ENCODE measurements at regions not wholly inside any gene's neighbourhood (a gene's known extent, or its start where the extent isn't known, plus 50 kb on each side); places are given as distances from the start of the nearest gene placed in this dataset.
"Not testable (repeated sequence)": the region's sequence is repeated elsewhere in the genome, so short reads cannot be mapped to it uniquely, and the experiment has no call there.

DNA sequence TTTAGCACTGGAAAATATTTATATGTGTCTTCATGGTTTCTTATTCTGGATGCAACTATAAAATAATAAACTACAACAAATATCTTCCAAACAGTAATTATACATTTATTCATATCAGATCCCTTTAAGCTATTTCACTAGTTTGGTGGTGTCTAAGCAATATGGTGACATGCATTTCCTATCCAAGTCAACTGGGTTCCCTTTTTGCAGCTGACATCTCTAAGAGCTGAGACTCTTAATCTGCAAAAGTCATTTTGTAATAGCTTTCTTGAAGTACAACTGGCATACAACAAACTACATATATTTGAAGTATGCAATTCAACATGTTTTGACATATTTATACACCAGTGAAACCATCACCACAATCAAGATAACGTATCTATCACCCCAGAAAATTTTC is 59.9 kb upstream of the SLC1A4 start:
- peak; percentile 54 for FAIRE-seq
- DNase-seq (ENCODE audit: insufficient read length, low spot score): no peak

DNA sequence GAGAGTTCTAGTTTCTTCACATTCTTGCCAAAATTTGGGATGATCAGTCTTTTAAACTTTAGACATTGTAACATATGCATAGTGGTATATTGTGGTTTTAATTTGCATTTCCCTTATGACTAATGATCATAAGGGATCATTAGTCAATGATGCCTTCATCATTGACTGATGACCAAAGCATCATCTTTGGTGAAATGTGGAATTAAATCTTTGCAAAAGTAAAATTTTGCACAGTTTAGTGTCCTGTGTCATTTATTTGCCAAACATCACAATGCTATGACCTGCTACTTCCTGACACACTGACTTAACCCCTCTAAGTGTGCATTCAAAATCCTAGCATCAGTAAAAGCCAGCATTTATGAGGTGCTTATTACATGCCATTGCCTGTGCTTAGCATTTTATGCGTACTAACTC is 58.9 kb upstream of the SLC1A4 start:
- DNase-seq (ENCODE audit: insufficient read length, low spot score): no peak
- FAIRE-seq: peak; percentile 69

DNA sequence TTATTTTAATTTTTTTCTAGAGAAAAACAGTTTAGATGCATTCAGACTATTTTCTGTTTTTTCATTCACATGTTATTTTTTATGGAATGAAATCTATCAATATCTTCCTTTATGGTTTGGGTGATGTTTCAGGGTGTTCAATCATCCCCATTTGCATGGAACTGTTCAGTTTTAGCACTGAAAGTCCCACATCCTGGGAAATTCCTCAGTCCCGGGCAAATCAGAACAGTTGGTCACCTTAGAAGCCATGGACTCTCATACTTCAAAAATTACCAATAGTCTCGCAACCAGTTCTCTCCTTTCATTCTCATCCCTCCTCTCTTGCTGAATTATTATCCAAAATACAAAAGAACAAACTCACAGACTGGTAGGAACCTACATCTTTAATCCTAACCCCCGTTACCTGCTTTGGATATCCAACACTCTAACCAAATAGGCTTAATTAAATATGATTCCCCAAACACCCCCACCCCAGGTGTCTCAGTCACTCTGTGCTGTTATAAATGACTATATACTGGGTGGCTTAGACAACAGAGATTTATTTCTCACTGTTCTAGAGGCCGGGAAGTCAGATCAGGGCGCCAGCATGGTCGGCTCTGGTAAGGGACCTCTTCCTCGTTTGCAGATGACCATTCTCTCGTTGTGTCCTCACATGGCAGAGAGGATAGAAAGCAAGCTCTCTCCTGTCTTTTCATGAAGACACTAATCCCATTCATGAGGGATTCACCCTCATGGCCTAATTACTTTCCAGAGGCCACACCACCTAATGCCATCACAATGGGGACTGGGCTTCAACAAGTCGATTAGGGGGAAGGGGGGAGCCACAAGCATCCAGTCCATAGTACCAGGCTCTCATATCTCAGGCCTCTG is 57.7 kb upstream of the SLC1A4 start:
- DNase-seq (ENCODE audit: insufficient read length, low spot score) (no peak), FAIRE-seq (no peak)

DNA sequence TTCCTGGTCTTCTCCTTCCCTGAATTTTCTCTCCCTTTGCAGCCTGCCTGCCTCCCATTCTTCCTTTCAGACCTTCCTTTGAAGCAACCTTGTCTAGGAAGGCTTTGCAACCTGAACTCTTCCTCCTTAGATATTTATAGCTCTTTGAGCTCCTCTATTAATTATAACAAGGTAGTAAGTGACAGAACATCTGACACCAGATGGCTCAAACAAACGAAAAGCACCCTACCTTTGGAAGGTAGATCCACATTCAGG is 57.2 kb upstream of the SLC1A4 start:
- DNase-seq (ENCODE audit: insufficient read length, low spot score) (no peak), FAIRE-seq (no peak)

DNA sequence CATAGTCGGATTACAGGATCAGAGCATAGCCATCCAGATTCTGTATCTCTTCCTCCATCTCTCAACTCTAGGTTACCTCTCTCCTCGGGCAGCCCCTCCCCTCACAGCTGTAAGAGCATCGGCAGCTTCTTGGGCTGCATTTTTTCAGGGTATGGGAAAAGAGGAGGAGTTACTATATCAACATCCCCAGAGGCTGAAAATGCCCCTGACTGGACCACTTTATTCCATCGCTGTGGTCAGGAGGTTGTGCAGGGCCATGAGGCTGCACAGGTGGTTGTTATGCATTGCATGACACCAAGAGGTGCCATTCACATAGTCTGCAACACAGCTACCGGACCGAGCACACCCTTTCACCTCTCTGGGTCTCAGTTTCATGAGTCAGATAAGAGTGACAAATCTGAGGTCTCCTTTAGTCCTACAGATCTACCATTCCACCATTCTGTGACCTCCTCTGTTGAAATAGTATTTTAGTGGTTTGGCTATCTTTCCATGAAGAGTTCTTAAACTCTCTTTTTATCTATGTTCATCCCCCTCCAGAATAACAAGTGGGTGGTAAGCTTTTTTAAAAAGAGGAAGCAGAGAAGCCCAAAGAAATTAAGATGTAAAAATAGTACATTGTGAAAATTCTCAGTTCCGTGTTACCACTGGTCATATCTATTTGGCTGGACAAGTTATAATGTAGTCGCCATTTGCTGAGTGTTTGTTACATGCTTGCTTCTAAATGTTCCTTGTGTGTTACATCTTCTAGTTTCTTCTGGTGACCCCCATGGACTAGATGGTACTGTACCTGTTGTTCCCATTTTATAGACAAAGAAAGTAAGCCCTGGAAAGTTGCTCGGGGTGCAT is 56.6 kb upstream of the SLC1A4 start:
- FAIRE-seq: peak; percentile 100
- no peak for DNase-seq (ENCODE audit: insufficient read length, low spot score)

DNA sequence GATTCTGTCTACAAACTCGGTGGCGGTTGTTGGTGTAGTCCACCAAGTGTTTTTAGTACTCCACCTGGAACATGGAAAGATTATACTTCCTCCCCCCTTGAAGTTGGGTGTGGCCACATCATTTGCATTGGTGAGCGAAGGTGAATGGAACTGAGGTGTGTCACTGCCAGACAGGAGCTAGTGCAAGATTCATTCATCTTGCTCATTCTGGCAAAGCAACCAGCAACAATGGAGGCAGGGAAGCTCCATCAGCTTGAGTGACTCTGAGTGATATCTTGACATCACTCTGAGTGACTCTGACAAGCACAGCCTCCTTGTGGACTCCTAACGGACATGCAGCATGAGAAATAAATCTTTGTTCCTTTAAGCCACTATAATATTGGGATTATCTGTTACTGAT is 54.7 kb upstream of the SLC1A4 start:
- DNase-seq (ENCODE audit: insufficient read length, low spot score) (no peak), FAIRE-seq (peak; percentile 86)

DNA sequence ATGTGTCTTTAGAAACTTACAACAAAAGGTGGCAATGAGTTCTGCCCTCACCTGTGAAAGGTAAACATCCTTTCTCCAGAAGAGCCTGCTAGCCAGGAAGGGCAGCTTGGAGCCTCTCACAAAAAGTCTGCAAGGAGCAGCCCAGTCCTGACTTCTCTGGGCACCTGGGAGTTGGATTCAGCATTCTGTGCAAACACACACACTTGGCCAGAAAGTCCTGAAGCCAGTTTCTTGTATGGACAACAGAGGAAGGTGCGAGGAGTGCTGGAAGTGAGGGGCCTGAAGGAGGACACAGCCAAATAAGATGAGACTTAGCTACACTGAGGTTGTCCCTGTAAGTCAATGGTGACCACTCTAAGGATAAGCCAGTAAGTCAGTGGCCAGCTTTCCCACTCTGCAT is 52.4 kb upstream of the SLC1A4 start:
- DNase-seq (ENCODE audit: insufficient read length, low spot score): no peak
- peak; percentile 37 for FAIRE-seq

DNA sequence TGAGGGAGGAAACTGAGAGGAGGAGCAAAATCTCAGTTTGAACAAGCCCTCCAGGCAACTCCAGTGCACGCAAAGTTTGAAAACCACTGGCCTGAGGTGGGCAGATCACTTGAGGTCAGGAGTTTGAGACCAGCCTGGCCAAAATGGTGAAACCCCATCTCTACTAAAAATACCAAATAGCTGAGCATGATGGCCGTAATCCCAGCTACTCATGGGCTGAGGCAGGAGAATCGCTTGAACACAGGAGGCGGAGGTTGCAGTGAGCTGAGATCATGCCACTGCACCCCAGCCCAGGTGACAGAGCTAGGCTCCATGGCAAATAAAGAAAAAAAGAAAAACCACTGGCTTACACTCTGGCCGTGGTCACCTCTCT is 51.9 kb upstream of the SLC1A4 start:
- DNase-seq (ENCODE audit: insufficient read length, low spot score); FAIRE-seq: not testable (repeated sequence)

DNA sequence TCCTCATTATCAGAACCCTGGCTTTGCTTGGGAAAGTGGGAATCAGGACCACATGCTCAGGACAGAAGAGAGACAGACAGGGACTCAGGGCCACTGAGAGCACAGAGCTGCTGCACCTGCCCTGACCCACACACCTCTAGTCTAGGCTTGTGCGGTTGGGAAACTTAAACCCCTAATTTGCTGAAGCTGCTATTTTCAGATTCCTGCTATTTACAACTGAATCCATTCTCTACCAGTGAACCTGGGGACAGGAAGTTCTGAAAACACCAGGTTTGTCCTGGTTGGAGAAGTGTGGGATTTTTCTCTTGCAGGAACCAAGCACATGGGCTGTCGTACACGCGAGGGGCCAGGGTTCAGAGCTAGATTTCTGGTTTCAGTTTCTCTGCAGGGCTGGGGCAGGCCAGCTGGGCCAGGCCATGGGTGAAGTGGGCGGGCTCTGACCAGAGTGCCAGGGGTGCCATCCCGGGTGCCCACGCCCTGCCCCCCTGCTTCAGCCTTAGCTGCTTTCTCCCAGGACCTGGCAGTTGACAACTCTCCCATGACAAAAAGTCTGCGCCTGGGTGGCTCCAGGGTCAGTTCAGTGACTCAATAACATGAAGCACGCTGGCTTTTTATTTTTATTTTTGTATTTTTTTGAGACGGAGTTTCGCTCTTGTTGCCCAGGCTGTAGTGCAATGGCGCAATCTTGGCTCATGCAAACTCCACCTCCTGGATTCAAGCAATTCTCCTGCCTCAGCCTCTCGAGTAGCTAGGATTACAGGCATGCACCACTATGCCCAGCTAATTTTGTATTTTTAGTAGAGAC is 51.3 kb upstream of the SLC1A4 start:
- peak; percentile 91 for FAIRE-seq
- DNase-seq (ENCODE audit: insufficient read length, low spot score): no peak

DNA sequence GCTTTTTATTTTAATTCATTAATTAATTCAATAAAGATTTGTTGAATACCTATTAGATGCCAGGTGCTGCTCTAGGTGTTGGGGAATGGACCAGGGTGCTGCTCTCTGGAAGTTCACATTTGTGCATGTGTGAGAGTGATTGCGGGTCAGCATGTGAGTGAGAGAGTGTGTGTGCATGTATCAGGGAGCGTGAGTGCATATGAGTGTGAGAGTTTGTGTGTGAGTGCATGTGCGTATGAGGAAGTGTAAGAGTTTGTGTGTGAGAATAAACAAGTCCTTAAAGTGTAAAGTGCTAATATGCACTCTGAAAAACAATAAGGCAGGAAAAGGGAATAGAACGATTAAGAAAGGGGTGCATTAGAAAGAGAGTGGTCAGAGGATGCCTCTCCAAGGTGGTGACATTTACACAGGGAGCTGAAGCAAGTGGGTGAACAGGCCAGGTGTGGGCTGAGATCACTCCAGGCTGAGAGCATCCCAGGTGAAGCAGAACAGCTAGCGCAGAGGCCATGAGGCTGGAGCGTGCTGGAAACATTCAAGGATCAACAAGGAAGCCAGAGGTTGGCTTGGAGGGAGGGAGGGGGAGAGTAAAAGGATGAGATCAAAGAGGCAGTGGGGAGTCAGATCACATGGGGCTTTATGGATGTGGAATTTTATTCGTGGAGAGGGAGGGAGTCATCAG is 50.5 kb upstream of the SLC1A4 start:
- FAIRE-seq (peak; percentile 87), DNase-seq (ENCODE audit: insufficient read length, low spot score) (no peak)

DNA sequence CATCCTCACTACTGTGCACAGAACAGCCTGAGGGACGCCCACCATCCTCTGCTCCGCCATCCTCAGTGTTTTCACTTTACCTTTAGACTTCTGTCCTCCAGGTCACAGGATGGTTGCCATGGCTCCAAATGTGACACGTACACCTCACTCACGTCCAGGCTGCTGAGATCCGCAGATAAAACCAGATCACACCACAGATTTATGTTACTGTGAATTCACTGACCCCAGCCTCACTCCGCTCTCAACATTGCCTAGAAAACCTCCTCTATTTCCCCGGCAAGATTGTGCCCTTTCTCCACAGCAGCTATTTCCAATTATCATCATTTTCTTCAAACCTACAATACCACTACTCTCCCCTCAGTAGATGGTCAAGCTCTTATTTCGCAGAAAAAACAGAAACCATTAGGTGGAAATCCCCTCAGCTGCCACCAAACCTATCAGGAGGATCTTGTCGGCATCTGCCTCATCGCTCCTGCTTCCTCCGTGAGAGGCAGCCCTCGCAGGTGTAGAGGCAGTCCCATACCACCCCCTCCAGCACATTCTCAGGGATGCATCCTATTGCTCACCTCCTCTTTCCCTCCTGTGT is 49.8 kb upstream of the SLC1A4 start:
- no peak for DNase-seq (ENCODE audit: insufficient read length, low spot score)
- FAIRE-seq: peak; percentile 91
